ENCODE measurements at regions not wholly inside any gene's neighbourhood (a gene's known extent, or its start where the extent isn't known, plus 50 kb on each side); places are given as distances from the start of the nearest gene placed in this dataset.

DNA sequence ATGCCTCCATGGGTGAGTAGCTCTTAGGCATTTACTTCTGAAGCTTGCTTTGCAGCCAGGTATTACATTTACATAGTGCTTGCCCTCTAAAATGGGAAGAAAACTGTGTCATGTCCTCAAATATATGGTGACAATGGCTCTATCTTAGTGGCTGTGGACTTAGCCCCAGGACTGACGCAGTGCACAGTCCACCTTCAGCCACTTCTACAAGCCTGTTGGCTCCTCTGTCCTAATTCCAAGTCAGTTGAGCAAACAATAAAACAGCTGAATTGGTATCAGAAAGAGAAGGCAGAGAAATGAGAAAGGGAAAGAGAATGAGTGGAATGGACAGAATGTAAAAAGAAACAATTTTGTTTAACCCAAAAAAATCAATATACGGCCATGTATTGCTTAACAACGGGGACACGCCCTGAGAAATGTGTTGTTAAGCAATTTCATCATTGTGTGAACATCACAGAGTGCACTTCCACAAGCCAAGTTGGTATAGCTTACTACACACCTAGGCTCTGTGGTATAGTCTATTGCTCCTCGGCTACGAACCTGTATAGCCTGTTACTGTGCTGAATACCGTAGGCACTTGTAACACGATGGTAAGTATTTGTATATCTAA lies 93.5 kb downstream of the GRIN2B start:
- no peaks in the 10 kb centered on the region for H3K9me3 ChIP-seq (ENCODE audit: control insufficient read depth, low read length)
- no peak overlapping the region for H3K4me3 ChIP-seq (ENCODE audit: low read length)
- no peak overlapping the region for H3K9ac ChIP-seq (ENCODE audit: low read length)
- H3K4me1 ChIP-seq (ENCODE audit: control insufficient read depth, insufficient read depth, low read length) = no peaks in the 10 kb centered on the region
- H3K27me3 ChIP-seq (ENCODE audit: control insufficient read depth, insufficient read depth, low read length) = no peaks in the 10 kb centered on the region
- H3K36me3 ChIP-seq (ENCODE audit: control insufficient read depth, insufficient read depth, low read length) = no peaks in the 10 kb centered on the region

GRCh38 chr12:13882176-13882575 lies 99.2 kb downstream of the GRIN2B start:
- no peaks in the 10 kb centered on the region for H3K9me3 ChIP-seq (ENCODE audit: control insufficient read depth, low read length)
- no peak overlapping the region for H3K4me3 ChIP-seq (ENCODE audit: low read length)
- H3K4me1 ChIP-seq (ENCODE audit: control insufficient read depth, insufficient read depth, low read length) = peaks cover 5% of the 10 kb centered on the region
- no peaks in the 10 kb centered on the region for H3K36me3 ChIP-seq (ENCODE audit: control insufficient read depth, insufficient read depth, low read length)
- no peak overlapping the region for H3K9ac ChIP-seq (ENCODE audit: low read length)
- H3K27me3 ChIP-seq (ENCODE audit: control insufficient read depth, insufficient read depth, low read length) = no peaks in the 10 kb centered on the region

- Histone ChIP-seq H3K36me3 (ENCODE audit: control insufficient read depth, insufficient read depth, low read length) (no peaks in the 10 kb centered on the region), H3K27me3 (ENCODE audit: control insufficient read depth, insufficient read depth, low read length) (no peaks in the 10 kb centered on the region), H3K9ac (ENCODE audit: low read length) (no peak overlapping the region), H3K4me1 (ENCODE audit: control insufficient read depth, insufficient read depth, low read length) (peaks cover 5% of the 10 kb centered on the region), H3K4me3 (ENCODE audit: low read length) (no peak overlapping the region), H3K9me3 (ENCODE audit: control insufficient read depth, low read length) (no peaks in the 10 kb centered on the region)
Observed at GRCh38 chr12:13880613-13881012, 100.8 kb downstream of the GRIN2B start.

- no peak overlapping the region for H3K4me3 ChIP-seq (ENCODE audit: low read length)
- no peaks in the 10 kb centered on the region for H3K9me3 ChIP-seq (ENCODE audit: control insufficient read depth, low read length)
- H3K27me3 ChIP-seq (ENCODE audit: control insufficient read depth, insufficient read depth, low read length) = no peaks in the 10 kb centered on the region
- H3K9ac ChIP-seq (ENCODE audit: low read length) = no peak overlapping the region
- H3K36me3 ChIP-seq (ENCODE audit: control insufficient read depth, insufficient read depth, low read length) = no peaks in the 10 kb centered on the region
- peaks cover 6% of the 10 kb centered on the region for H3K4me1 ChIP-seq (ENCODE audit: control insufficient read depth, insufficient read depth, low read length)
Observed at GRCh38 chr12:13875744-13876143, 105.7 kb downstream of the GRIN2B start.

- Histone ChIP-seq H3K9me3 (ENCODE audit: control insufficient read depth, low read length) (no peaks in the 10 kb centered on the region), H3K4me1 (ENCODE audit: control insufficient read depth, insufficient read depth, low read length) (peaks cover 11% of the 10 kb centered on the region), H3K4me3 (ENCODE audit: low read length) (no peak overlapping the region), H3K27me3 (ENCODE audit: control insufficient read depth, insufficient read depth, low read length) (no peaks in the 10 kb centered on the region), H3K36me3 (ENCODE audit: control insufficient read depth, insufficient read depth, low read length) (no peaks in the 10 kb centered on the region), H3K9ac (ENCODE audit: low read length) (no peak overlapping the region)
Observed at GRCh38 chr12:13870255-13870654, 111.1 kb downstream of the GRIN2B start.

DNA sequence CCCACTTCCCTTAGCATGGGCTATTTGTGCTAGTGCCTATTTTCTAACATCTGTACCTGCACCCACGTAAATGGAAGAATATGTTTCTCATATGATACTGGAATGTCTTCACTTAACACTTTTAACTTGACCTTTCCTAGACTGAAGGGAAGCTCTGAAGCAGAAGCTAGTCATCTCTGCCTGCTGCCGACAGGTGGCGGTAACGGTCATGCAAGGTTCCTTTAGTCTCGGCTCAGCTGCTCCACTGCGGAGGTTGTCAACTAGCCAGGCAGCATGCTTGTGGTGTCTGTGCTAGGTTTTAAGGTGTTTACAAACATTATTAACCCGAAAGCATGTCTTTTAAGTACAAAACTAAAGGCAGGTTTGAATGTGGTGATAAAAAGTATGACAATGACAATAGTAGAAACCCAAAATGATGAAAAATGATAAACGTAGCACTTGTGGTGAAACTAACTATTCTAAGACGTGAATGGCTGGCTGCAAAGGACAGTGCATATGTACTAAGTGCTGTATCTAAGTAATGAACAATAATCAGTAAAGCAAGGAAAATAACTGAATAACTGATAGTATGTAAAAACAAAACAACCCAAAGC lies 117.2 kb downstream of the GRIN2B start:
- Histone ChIP-seq H3K27me3 (ENCODE audit: control insufficient read depth, insufficient read depth, low read length) (peaks cover 6% of the 10 kb centered on the region), H3K9me3 (ENCODE audit: control insufficient read depth, low read length) (no peaks in the 10 kb centered on the region), H3K4me3 (ENCODE audit: low read length) (no peak overlapping the region), H3K4me1 (ENCODE audit: control insufficient read depth, insufficient read depth, low read length) (no peaks in the 10 kb centered on the region), H3K9ac (ENCODE audit: low read length) (no peak overlapping the region), H3K36me3 (ENCODE audit: control insufficient read depth, insufficient read depth, low read length) (no peaks in the 10 kb centered on the region)

DNA sequence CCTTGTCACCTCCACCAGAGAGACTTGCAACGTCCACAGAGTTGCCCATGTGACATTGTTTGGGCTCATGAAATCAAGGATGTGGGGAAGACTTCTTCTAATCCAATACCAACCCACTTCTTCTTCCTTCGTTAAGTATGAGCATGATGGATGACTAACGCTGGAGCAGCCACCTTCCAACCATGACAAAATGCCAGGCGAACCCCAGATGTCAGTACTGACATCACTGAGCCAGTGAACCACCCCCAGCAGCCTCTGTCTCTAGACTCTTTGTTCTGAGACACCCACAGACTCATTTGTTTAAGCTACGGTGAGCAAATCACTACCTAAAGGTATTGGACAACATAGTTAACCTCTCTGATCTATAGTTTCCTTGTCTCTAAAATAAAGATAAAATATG lies 123.7 kb downstream of the GRIN2B start:
- Histone ChIP-seq H3K4me3 (ENCODE audit: low read length) (no peak overlapping the region), H3K27me3 (ENCODE audit: control insufficient read depth, insufficient read depth, low read length) (peaks cover under 1% of the 10 kb centered on the region), H3K9ac (ENCODE audit: low read length) (no peak overlapping the region), H3K36me3 (ENCODE audit: control insufficient read depth, insufficient read depth, low read length) (no peaks in the 10 kb centered on the region), H3K9me3 (ENCODE audit: control insufficient read depth, low read length) (no peaks in the 10 kb centered on the region), H3K4me1 (ENCODE audit: control insufficient read depth, insufficient read depth, low read length) (no peaks in the 10 kb centered on the region)

DNA sequence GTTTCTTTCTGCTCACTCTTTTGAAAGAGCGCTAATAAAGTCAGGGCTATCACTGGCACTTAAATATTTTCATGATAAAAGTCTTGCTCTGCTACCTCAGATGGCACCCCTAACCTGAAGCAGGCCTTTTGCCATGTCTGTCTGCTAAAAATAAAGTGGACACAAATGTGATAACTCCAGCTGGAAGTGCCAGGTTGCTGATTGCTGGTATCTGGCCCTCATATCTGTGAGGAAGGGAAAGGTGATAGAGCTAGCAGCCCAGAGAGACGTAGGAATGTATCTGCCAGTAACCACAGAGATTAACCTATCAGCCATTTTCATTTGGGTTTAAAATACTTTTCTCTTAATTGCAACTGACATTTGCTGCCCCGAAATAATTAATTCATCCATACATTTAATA lies 127.9 kb downstream of the GRIN2B start:
- Histone ChIP-seq H3K36me3 (ENCODE audit: control insufficient read depth, insufficient read depth, low read length) (no peaks in the 10 kb centered on the region), H3K4me1 (ENCODE audit: control insufficient read depth, insufficient read depth, low read length) (no peaks in the 10 kb centered on the region), H3K4me3 (ENCODE audit: low read length) (no peak overlapping the region), H3K27me3 (ENCODE audit: control insufficient read depth, insufficient read depth, low read length) (no peaks in the 10 kb centered on the region), H3K9ac (ENCODE audit: low read length) (no peak overlapping the region), H3K9me3 (ENCODE audit: control insufficient read depth, low read length) (no peaks in the 10 kb centered on the region)

GRCh38 chr12:13851828-13852227 lies 129.6 kb downstream of the GRIN2B start:
- H3K9ac ChIP-seq (ENCODE audit: low read length) = no peak overlapping the region
- no peaks in the 10 kb centered on the region for H3K9me3 ChIP-seq (ENCODE audit: control insufficient read depth, low read length)
- no peak overlapping the region for H3K4me3 ChIP-seq (ENCODE audit: low read length)
- H3K27me3 ChIP-seq (ENCODE audit: control insufficient read depth, insufficient read depth, low read length) = no peaks in the 10 kb centered on the region
- no peaks in the 10 kb centered on the region for H3K4me1 ChIP-seq (ENCODE audit: control insufficient read depth, insufficient read depth, low read length)
- H3K36me3 ChIP-seq (ENCODE audit: control insufficient read depth, insufficient read depth, low read length) = no peaks in the 10 kb centered on the region

DNA sequence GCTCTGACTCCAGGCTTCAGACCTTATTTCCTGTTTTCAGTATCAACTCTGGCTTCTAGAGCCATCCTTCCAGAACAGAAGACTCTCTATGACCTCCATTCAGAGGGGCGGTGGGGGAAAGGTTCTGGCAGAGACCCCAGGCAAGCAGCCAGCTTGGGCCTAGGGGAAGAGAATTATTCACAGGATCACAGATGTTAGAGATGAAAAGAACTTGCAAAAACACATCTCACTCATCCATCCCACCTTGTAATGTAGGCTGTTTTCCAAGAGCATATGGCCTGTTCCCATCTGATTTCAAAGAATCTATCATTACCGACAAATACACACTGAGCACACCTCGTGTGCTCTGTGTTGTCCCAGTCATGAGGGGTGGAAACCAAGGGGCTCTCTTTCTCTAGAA lies 131.9 kb downstream of the GRIN2B start:
- no peaks in the 10 kb centered on the region for H3K36me3 ChIP-seq (ENCODE audit: control insufficient read depth, insufficient read depth, low read length)

DNA sequence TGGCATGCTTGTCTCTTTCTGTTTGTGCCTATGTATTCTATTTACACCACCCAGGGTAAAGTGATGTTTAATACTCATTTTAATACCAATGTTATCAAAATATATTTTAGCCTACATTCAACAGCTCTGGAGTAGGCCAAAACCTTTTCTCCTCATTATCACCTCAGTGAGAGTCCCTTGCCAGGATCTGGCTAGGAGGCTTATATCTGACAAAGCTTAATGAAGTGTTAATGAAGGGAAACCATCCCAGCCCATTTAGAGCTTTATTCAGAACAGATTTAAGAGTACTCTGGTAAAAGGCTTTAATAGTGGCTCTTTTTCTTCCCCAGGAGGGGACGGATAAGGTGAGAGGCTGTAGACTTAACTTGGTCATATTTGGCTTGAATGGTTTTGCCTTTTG lies 137.6 kb downstream of the GRIN2B start:
- Histone ChIP-seq H3K9me3 (ENCODE audit: control insufficient read depth, low read length) (no peaks in the 10 kb centered on the region), H3K4me1 (ENCODE audit: control insufficient read depth, insufficient read depth, low read length) (no peaks in the 10 kb centered on the region), H3K27me3 (ENCODE audit: control insufficient read depth, insufficient read depth, low read length) (no peaks in the 10 kb centered on the region), H3K4me3 (ENCODE audit: low read length) (no peak overlapping the region), H3K36me3 (ENCODE audit: control insufficient read depth, insufficient read depth, low read length) (no peaks in the 10 kb centered on the region), H3K9ac (ENCODE audit: low read length) (no peak overlapping the region)

More for the DNA sequence above, 131.9 kb downstream of the GRIN2B start:
- no peak overlapping the region for H3K4me3 ChIP-seq (ENCODE audit: low read length)
- no peak overlapping the region for H3K9ac ChIP-seq (ENCODE audit: low read length)
- no peaks in the 10 kb centered on the region for H3K4me1 ChIP-seq (ENCODE audit: control insufficient read depth, insufficient read depth, low read length)
- H3K27me3 ChIP-seq (ENCODE audit: control insufficient read depth, insufficient read depth, low read length) = no peaks in the 10 kb centered on the region
- no peaks in the 10 kb centered on the region for H3K9me3 ChIP-seq (ENCODE audit: control insufficient read depth, low read length)

DNA sequence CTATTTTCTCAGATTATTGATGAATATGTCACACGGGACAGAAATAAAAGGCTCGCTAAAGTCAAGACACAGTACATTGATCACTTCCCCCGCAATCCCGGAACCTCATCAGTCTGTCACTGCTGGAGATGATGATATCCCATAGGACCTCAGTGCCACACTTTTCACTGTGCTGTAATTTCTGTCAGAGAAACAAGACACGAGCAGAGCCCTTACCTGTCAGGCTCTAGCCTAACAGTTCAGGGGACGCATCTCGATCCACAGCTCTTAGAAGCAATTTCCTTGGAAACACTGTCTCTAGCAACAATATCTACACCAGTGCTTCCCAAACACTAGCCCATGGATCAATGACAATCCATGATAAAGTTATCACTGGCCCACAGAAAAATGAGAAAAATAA lies 140.0 kb downstream of the GRIN2B start:
- Histone ChIP-seq H3K36me3 (ENCODE audit: control insufficient read depth, insufficient read depth, low read length) (no peaks in the 10 kb centered on the region), H3K4me1 (ENCODE audit: control insufficient read depth, insufficient read depth, low read length) (no peaks in the 10 kb centered on the region), H3K4me3 (ENCODE audit: low read length) (no peak overlapping the region), H3K9me3 (ENCODE audit: control insufficient read depth, low read length) (no peaks in the 10 kb centered on the region), H3K9ac (ENCODE audit: low read length) (no peak overlapping the region), H3K27me3 (ENCODE audit: control insufficient read depth, insufficient read depth, low read length) (no peaks in the 10 kb centered on the region)

Data from mucosa of stomach (tissue), 1 donor.